ENCODE measurements at regions not wholly inside any gene's neighbourhood (a gene's known extent, or its start where the extent isn't known, plus 50 kb on each side); places are given as distances from the start of the nearest gene placed in this dataset.
A peak's percentile ranks its signal among the peaks of the same experiment; 100 is the strongest.

GRCh38 chr14:98953551-98954348 lies 318.2 kb downstream of the BCL11B start:
- DNase-seq (ENCODE audit: low spot score) = peak; percentile 81

GRCh38 chr14:98954349-98955000 lies 317.5 kb downstream of the BCL11B start:
- DNase-seq (ENCODE audit: low spot score) = no peak

- DNase-seq (ENCODE audit: low spot score) = no peak
Measured at GRCh38 chr14:98955036-98955740, 316.8 kb downstream of the BCL11B start.

GRCh38 chr14:98955741-98956070 lies 316.3 kb downstream of the BCL11B start:
- no peak for DNase-seq (ENCODE audit: low spot score)

- DNase-seq (ENCODE audit: low spot score) = no peak
Measured at GRCh38 chr14:98956181-98956580, 315.8 kb downstream of the BCL11B start.

GRCh38 chr14:98956661-98957060 lies 315.3 kb downstream of the BCL11B start:
- no peak for DNase-seq (ENCODE audit: low spot score)

- peak; percentile 71 for DNase-seq (ENCODE audit: low spot score)
Measured at GRCh38 chr14:98957211-98958047, 314.6 kb downstream of the BCL11B start.

GRCh38 chr14:98958048-98958631 lies 313.9 kb downstream of the BCL11B start:
- DNase-seq (ENCODE audit: low spot score) = no peak

- DNase-seq (ENCODE audit: low spot score) = no peak
Measured at GRCh38 chr14:98958632-98959031, 313.4 kb downstream of the BCL11B start.

GRCh38 chr14:98959410-98959809 lies 312.6 kb downstream of the BCL11B start:
- no peak for DNase-seq (ENCODE audit: low spot score)

GRCh38 chr14:98959958-98960616 lies 311.9 kb downstream of the BCL11B start:
- DNase-seq (ENCODE audit: low spot score) = no peak

GRCh38 chr14:98960617-98961013 lies 311.4 kb downstream of the BCL11B start:
- no peak for DNase-seq (ENCODE audit: low spot score)

GRCh38 chr14:98961191-98961590 lies 310.8 kb downstream of the BCL11B start:
- DNase-seq (ENCODE audit: low spot score) = no peak

- DNase-seq (ENCODE audit: low spot score) = no peak
Measured at GRCh38 chr14:98962118-98962517, 309.9 kb downstream of the BCL11B start.

- no peak for DNase-seq (ENCODE audit: low spot score)
Measured at GRCh38 chr14:98963610-98964009, 308.4 kb downstream of the BCL11B start.

GRCh38 chr14:98964171-98964570 lies 307.8 kb downstream of the BCL11B start:
- DNase-seq (ENCODE audit: low spot score) = no peak

GRCh38 chr14:98965076-98965475 lies 306.9 kb downstream of the BCL11B start:
- no peak for DNase-seq (ENCODE audit: low spot score)

GRCh38 chr14:98966016-98966415 lies 306.0 kb downstream of the BCL11B start:
- DNase-seq (ENCODE audit: low spot score) = no peak

GRCh38 chr14:98966475-98967162 lies 305.4 kb downstream of the BCL11B start:
- no peak for DNase-seq (ENCODE audit: low spot score)

- DNase-seq (ENCODE audit: low spot score) = no peak
Measured at GRCh38 chr14:98974113-98974512, 297.9 kb downstream of the BCL11B start.
